Sciatic nerve (tissue), 2 donors: ENCODE measurements at regions not wholly inside any gene's neighbourhood (a gene's known extent, or its start where the extent isn't known, plus 50 kb on each side); places are given as distances from the start of the nearest gene placed in this dataset.

Experiments used
- ATAC-seq: fragments of 200-7000 bp; cut with Tn5 transposase; one replicate; pipeline ENCODE4 v1.9.1; 2020; ENCODE audit warnings: mild to moderate bottlenecking, moderate library complexity
- DNase-seq: peaks from one replicate; pipeline ENCODE4 v3.0.0-alpha.2; 2020; ENCODE audit warnings: low spot score
- intact Hi-C: fragments of 100-400 bp; cut with DNase I; formaldehyde crosslinking; loops from one replicate; pipeline ENCODE4 v1.14.2; 2022
- donor health status: DM: no; HTN: no; CAD: no.
- donor health status: DM: no; HTN: no; CAD: no.

DNA sequence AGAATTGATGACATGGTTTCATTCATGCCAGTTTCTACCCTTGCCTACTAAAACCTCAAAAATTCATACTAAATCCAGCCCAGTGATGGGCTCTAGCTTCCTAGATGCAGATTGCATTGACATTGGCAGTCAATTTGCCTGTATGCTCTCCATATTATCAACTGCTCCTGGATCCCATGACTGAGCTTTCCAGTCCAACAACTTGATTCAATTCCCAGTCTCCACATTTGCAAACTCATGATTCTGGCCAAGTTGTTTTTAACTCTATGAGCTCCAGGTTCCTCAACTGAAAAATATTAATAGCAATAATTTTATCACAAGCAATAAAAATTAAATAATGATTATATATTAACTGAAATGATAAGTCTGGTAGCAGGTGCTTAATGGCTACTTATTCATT lies 51.0 kb upstream of the DSC1 start:
- DNase-seq: no peak
- intact Hi-C loops: no loop called here
- no peak for ATAC-seq

GRCh38 chr18:31217038-31217849 lies 54.6 kb upstream of the DSC1 start:
- DNase-seq: no peak
- intact Hi-C loops: no loop called here
- ATAC-seq: no peak

- no peak for ATAC-seq
- intact Hi-C loops: no loop called here
- no peak for DNase-seq
These were observed 56.2 kb upstream of the DSC1 start for GRCh38 chr18:31218671-31219383.

GRCh38 chr18:31219395-31219794 lies 56.7 kb upstream of the DSC1 start:
- ATAC-seq: no peak
- no peak for DNase-seq
- intact Hi-C loops: no loop called here

DNA sequence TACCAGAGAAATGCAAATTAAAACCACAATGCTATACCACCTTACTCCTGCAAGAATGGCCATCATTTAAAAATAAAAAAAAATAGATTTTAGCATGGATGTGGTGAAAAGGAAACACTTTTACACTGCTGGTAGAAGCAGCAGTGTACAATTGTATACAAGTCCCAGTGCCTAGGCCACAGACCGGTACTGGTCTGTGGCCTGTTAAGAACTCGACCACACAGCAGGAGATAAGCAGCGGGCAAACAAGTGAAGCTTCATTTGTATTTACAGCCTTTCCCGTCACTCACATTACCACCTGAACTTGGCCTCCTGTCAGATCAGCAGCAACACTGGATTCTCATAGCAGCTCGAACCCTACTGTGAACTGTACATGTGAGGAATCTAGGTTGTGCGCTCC lies 60.7 kb upstream of the DSC1 start:
- intact Hi-C loops: no loop called here
- ATAC-seq (no peak), DNase-seq (no peak)

- DNase-seq (no peak), ATAC-seq (peak; percentile 72)
- intact Hi-C loops: no loop called here
These were observed 63.0 kb upstream of the DSC1 start for GRCh38 chr18:31225668-31226067.

GRCh38 chr18:31227497-31228229 lies 65.0 kb upstream of the DSC1 start:
- no peak for ATAC-seq
- intact Hi-C loops: no loop called here
- DNase-seq: no peak

- intact Hi-C loops: no loop called here
- DNase-seq: no peak
- ATAC-seq: no peak
These were observed 67.2 kb upstream of the DSC1 start for GRCh38 chr18:31229829-31230228.

GRCh38 chr18:31230495-31230894 lies 67.8 kb upstream of the DSC1 start:
- DNase-seq (no peak), ATAC-seq (no peak)
- intact Hi-C loops: no loop called here

DNA sequence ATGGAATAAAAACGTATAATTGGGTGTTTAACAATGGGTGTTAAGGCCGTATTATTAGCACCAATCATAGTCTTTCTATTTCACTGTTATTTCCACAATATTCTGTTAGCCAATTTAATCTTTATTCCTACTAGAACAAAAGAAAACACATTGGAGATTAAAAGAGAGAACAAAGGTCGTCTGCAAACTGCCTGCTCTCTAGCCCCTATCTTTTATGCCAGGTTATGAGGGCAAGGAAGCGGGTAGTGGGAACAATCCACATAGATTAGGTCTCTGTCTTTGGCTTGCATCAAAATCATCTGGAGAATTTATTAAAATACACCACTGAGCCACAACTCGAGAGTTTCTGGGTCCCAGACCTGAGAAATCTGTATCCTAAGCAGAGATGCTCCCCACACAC lies 69.4 kb upstream of the DSC1 start:
- ATAC-seq (no peak), DNase-seq (no peak)
- intact Hi-C loops: no loop called here

DNA sequence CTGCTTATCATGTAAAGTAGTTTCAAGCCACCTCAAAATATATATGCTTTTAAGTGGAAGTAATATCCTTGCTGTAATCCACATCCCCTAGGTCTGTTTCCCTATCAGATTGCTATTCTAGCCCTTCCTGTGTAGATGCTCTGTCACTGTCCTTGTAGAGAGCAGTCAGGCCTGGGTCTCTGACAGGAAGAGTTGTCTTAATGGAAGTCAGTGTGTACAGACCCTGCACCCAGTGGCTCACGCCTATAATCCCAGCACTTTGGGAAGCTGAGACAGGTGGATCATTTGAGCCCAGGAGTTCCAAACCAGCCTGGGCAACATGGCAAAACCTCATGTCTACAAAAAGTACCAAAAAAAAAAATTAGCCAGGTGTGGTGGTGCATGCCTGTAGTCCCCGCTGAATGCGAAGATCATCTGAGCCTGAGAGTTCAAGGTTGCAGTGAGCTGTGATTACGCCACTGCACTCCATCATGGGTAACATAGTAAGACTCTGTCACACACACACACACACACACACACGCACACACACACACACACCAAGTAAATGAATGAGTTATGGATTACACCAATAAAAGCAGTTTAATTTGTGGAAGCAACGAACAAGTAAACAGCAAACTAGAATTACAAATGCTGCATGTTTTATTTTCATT lies 70.2 kb upstream of the DSC1 start:
- intact Hi-C loops: no loop called here
- ATAC-seq (no peak), DNase-seq (no peak)

- ATAC-seq (no peak), DNase-seq (no peak)
- intact Hi-C loops: no loop called here
These were observed 71.1 kb upstream of the DSC1 start for GRCh38 chr18:31233621-31234275.

DNA sequence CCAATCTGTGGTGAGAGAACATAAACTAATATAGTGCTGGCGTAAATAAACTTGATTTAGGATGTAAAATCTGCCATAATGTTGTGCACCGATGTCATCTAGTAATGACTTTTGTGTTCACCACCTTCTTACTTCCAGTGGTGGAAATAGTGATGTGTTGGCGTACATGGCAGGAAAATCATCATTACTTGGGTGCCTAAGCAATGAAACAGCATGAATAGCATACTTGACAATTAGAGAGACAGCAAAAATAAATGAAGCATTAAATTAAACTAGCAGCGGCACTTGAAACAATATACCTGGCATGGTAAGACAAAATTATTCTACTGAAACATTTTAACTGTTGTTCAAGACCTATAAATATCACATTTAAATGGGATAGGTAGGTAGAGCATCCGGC lies 73.2 kb upstream of the DSC1 start:
- intact Hi-C loops: no loop called here
- ATAC-seq (no peak), DNase-seq (no peak)

DNA sequence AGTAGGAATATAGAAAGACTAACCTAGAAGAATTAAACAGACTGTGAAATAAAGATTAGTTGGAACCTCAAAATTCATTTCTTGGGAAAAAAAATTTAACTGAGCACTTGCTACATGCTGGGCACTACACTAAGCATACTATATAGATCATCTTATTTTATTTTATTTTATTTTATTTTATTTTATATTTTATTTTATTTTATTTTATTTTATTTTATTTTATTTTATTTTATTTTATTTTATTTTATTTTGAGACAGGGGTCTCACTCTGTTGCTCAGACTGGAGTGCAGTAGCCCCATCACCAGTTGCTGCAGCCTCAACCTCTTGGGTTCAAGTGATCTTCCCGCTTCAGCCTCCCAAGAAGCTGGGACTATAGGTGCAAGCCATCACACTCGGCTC lies 74.5 kb upstream of the DSC1 start:
- no peak for ATAC-seq
- no peak for DNase-seq
- intact Hi-C loops: no loop called here

DNA sequence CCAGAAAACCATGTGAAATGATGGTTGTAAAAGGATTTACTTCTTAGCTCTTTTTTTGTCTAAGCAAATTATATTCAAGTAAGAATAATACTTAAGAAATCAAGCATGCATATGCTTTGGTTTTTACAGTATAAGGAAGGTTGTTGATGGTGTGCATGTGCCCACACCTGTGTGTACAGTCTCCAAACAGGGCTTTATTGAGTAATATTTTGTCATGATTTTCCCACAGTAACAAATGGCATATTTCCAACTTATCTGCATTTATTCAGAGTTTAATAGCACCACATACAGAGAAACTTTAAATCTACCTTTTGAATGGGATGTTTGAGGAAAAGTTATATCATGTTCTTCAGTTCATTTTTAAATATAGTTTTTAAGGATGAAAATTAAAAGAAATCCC lies 76.5 kb upstream of the DSG1 start:
- intact Hi-C loops: no loop called here
- ATAC-seq (no peak), DNase-seq (no peak)

DNA sequence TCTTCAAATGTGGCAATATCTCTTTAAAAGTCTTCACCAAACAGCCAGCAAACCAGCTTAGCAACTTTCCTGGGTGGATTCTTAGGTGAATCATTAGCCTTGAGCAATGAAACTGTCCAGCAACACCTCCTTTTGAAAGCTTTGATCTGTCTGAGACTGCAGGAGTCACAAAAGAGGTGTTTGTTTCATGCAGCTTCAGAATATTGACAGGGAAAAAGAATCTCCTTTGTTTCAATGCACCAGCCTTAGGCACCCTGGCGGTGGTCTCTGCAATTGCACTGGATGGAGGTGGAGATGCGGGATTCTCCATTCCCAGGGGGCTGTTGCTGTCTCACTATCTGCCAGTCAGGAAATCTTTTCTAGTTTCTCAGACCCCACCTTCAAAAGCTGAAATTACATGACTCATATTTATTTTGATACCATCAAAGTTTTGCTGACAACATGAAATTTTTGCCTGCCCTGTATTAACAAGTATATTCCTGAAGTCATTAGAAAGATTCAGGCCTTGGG lies 76.0 kb upstream of the DSG1 start:
- no peak for ATAC-seq
- intact Hi-C loops: no loop called here
- DNase-seq: no peak

DNA sequence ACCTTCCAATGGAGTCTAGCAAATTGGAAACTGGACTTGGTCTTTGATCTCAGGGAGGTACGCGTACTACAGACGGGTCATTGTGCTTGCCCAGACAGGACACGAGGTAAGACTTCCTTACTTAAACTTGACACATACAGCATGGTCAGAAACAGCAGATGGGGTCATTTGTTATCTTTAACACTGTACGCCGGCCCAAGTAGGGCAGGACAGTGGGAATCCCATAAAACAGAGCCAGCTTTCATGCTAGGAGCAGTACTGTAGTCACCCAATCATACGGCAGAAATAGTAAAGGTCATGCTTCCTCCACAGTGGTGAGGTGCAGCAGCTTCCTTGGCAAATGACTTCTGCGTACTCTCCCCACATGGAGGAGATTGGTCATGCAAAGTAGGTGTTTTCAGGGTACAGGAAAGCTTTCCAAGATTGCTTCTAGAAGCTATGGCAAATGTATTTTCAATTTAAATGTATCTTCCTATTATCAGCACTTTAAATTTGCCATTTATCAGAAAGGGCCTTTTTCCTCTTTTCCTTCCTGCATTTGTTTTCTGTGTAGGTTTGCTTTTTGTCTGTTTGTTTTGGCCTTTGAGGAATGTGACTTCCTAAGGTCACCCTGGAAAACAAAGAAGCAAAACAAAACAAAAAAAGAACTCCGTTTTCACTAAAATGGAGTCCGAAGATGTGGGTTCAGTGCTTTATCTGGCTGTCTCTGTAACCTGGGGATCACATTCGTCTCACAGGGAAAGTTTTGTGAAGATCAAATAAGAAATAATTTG lies 74.0 kb upstream of the DSG1 start:
- intact Hi-C loops: no loop called here
- ATAC-seq (peak; percentile 28), DNase-seq (no peak)

GRCh38 chr18:31244771-31245394 lies 73.1 kb upstream of the DSG1 start:
- peak; percentile 17 for ATAC-seq
- no peak for DNase-seq
- intact Hi-C loops: no loop called here
